Activated CD4-positive, alpha-beta T cell treated with anti-CD3 and anti-CD28 coated beads for 24 hours (primary cell): ENCODE measurements at regions not wholly inside any gene's neighbourhood (a gene's known extent, or its start where the extent isn't known, plus 50 kb on each side); places are given as distances from the start of the nearest gene placed in this dataset.
"Not testable (repeated sequence)": the region's sequence is repeated elsewhere in the genome, so short reads cannot be mapped to it uniquely, and the experiment has no call there.

Experiments used
- DNase-seq, 2 donors: peaks; one replicate each; pipeline ENCODE4 v3.0.0-alpha.2; 2020; ENCODE audit warnings: low read depth in 2 of 2

DNA sequence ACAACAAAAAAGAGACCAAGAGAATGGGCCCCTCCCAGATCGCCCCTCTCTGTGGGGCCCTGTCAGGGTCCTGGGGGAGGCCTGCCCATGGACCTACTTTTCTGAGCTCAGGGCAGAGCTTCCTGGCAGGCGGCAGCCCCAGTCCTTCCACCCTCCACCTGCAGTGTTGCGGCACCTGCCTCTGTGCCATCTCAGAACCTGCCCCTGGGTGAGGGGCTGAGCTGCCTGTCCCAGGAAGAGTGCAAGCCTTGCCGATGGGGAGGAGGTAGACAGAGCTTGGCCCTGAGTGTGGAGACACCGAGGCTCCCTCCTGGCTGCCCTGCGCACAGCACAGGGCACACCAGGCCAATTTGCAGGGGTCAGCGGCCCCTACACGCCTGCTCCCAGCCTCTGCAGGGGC is 67.5 kb downstream of the UNCX start:
- no peak for DNase-seq

DNA sequence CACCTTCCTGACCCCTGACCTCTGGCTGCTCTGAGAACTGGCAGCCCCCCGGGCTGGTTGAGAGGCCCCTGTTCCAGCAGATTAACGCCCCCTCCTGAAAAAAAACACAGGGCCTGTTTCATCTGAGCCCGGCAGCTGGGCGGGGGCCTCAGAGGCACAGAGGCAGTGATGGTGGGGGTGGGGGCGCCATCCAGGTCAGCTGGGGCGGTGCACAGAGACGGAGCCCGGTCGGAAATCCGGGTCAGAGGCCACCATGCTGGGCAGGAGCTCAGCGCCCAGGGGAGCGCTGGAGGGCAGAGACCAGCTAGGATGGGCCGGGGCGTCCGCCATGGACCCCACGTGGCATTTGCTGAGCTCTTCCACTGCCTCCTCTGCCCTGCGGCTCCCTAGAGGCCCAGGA is 68.0 kb downstream of the UNCX start:
- DNase-seq, result no peak

DNA sequence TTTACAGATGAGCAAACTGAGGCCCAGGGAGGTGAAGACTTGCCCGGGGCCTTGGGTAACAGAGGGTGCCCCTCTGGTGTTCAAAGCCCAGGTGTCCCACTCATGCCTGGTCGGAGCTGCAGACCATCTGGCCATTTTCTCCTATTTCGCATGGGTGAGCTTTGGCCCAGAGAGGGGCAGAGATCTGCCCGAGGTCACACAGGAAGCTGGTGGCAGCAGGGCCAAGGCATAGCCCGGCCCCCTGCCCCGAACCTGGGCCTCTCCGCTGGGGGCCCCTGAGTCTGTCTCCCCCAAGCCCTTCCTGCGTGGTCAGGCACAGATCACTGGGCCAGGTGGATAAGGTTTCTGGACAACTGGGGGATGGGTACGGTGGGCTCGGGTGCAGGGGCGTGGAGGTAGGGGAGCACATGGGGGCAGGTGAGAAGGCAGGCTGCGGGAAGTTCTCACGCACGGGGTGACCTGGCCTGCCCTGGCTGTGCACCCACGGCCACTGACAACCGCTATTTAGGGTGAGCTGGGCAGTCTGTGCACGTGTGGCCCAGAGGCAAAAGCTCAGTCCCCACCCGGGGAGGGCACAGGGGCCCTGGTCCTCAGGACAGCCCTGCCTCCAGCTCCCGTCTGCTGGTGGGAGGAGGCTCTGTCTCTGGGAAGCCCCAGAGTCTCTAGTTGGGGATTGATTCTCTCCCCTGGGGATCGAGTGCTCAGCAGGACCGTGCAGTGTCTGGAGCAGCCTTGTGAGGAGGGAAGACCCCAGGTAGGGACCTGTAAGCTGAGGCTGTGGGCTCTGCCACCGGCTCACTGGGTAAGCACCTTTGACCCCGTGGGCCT is 68.6 kb downstream of the UNCX start:
- no peak for DNase-seq

DNA sequence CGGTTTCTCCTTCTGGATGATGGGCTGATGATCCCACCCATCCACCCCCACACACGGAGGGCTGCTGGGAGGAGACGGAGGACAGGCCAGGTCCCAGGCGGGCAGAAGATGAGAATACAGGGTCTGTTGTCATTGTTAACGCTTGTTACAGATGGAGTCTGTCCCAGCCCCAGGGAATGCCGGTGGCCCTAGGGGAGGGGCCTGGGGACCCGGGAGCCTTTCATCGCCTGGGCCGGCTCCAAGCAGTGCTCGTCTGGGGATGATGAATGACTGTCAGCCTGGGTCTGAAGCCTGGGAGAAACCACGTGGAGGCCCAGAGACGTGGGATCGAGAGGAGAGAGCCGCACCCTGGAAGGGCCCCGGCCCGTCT is 69.2 kb downstream of the UNCX start:
- no peak for DNase-seq

DNA sequence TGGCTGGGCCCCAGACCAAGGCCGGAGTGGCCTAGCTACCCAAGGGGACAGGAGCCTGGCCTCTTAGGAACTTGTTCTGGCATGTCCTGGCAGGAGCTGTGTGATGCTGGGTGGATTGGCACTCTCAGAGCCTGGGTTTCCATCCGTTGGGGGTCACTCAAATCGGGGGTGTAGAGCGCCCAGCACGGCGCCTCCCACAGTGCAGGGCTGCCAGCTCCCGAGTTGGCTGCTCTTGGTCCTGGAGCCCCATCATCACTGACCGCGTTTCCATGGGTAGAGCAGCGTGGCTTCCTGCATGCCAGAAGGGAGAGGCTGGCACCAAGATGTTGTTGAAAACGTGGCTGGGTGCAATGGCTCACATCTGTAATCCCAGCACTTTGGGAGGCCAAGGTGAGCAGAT is 70.3 kb downstream of the UNCX start:
- DNase-seq, result no peak

DNA sequence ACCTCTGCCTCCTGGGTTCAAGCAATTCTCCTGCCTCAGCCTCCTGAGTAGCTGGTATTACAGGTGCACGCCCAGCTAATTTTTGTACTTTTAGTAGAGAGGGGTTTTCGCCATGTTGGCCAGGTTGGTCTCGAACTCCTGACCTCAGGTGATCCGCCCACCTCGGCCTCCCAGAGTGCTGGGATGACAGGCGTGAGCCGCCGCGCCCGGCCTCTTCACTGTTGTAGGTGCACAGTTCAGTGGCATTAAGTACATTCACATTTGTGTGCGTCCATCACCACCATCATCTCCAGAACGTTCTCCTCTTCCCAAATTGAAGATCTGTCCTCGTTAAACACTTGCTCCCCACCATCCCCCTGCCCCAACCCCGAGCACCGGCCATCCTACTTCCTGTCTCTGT is 71.3 kb downstream of the UNCX start:
- DNase-seq, result not testable (repeated sequence)

DNA sequence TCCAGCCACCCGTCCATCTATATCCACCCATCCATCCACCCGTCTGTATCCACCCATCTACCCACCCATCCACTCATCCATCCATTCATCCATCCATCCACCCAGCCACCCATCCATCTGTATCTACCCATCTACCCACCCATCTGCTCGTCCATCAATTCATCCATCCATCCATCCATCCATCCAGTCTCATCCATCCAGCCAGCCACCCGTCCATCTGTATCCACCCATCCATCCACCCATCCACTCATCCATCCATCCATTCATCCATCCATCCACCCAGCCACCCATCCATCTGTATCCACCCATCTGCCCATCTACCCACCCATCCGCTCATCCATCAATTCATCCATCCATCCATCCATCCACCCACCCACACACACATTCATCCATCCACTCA is 73.2 kb downstream of the UNCX start:
- no peak for DNase-seq

DNA sequence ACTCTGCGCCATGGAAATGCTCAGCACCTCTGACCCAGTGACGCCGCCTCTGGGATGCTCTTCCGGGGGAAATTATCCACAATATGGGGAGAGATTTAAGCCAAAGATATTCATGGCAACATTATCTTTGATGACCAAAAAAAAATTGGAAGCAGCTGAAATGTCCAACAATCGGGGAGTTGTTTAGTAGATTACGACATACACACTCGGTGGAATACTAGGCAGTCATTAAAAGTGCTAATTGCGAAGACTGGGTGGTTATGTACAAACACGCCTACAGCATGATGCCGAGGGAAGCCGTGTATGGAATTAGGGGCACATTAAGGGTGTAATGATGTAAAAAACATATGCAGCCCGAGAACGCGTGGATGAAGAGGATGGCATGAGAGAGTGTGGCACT is 75.2 kb downstream of the UNCX start:
- no peak for DNase-seq

DNA sequence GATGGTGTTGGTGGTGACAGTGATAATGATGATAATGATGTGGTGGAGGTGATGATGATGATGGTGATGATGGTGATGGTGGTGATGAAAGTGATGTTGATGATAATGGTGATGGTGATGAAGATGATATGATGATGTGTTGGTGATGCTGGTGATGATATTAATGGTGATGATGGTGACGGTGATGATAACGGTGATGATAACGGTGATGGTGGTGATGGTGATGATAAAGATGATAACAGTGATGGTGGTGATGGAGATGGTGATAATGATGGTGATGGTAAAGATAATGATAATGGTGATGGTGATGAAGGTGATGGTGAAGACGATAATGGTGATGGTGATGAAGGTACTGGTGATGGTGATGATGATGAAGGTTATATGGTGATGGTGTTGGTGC is 76.6 kb downstream of the UNCX start:
- DNase-seq, result no peak

DNA sequence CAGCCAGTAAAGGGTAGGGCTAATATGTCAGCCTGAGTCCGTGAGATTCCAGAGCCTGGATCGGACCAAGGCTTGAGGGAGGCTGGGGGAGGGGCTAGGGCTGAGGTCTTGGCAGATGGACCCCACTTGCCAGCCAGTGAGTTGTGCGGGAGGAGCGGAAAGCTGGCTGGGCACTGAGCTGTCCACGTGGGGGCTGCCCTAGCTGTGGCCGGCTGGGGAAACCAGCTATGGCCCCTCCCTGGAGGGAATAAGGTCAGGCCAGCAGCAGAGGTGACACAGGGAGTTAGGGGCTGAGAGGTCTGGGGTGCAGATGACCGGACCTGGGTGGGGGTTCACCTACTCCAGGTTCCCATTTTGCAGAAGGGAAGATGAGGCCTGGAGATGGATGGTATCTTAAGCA is 77.3 kb downstream of the UNCX start:
- no peak for DNase-seq

DNA sequence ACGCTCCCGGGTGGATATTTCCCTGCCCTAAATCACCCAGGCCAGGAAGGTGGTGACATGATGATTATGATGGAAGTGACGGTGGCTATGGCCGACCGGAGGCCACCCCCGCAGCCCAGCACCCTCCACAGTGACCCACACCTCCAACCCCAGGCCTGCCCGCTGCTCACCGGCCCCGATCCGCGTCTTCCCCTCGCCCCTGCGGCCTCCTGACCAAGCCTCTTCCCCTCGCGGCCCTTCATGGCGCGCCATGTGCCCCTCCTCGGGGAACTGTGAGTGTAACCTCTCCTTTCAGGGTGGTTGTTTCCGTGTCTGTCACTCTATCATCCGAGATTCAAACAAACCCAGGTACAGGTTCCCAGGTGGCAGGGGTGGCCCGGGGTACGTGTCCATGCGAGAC is 78.3 kb downstream of the UNCX start:
- DNase-seq, result no peak

DNA sequence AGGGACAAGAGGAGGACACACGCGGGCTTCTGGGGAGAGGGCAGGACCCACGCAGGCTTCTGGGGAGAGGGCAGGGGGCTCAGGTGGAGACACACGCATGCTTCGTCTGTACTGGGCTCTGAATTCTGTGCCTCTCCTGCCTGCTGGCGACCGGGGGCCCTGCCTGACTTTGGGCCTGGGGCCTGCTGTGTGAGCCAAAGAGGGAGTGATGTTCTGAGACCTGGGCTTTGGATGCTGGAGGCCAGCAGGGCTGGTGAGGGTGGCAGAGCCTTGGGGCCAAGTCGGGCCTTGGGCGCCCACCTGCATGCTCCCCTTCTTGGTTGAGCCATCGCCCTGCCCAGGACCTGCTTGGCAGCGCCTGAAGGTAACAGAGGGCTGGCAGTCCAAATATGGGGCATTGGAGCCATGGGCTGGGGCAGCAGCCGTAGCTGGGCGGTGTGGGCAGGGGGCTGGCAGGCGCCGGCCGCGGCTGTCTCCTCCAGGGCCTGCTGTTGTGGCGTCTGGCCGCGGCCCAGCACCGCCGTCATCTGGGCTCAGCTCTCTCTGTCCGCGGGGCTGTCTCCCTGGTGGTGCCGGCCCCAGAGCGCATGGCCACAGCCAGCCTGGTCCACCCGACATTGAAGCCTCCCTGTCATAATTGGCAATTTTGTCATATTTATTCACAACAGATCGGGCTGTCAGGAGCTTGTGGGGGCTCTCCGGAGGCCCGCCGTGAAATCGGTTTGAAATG is 78.9 kb downstream of the UNCX start:
- no peak for DNase-seq

DNA sequence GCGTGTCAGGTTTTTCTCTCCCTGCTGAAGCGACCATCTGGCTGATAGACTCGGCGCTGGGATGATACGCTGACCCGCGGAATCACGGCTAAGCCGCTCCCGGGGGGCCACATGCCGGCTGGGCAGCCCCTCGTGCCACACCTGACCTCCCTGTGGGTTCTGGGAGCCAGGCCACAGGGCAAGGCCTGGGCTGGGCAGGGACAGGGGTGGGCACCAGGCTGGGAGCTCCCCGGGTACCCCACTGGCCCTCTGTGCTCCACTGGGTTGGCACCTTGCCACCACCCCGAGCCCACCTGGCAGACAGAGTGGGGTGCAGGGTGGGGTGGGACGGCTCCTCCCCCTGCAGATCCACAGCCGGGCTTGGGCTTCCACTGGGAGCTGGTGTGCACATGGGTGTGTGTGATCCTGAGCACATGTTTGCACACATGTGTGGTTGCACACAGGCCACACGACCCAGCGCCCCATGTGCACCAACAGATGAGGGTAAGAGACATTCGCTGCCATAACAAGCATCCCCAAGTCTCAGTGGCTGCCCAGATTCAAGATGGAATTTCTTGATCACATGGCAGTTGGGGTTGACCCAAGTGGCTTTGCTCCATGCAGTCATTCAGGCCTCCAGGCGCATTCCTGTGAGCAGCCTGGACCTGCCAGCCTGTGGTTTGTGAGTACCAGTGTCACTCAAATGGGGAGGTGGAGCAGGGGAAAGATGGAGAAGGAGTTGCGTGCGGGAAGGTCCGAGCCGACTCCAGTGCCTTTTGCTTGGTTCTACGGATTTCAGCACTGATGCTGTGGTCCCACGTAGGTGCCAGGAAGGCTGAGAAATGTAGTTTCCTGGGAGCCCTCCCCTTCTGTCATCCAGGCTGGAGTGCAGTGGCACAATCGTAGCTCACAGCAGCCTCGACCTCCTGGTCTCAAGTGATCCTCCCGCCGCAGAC is 79.7 kb downstream of the UNCX start:
- no peak for DNase-seq

DNA sequence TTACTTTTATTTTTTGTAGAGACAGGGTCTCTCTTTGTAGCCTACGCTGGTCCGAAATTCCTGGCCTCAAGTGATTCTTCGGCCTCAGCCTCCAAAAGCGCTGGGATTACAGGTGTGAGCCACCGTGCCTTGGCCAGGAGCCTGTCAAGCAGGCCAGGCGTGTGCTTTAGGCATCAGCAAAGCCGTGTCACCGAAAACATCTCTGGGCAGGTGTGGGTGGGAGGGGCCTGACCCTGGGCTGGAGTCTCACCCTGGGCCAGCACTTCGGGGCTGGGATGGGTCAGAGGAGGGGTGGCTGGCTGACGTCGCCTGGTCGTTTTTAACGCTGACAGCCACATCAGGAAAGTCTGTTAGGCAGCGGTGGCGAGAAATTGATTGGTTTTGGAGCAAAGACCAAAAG is 80.9 kb downstream of the UNCX start:
- DNase-seq, result no peak

DNA sequence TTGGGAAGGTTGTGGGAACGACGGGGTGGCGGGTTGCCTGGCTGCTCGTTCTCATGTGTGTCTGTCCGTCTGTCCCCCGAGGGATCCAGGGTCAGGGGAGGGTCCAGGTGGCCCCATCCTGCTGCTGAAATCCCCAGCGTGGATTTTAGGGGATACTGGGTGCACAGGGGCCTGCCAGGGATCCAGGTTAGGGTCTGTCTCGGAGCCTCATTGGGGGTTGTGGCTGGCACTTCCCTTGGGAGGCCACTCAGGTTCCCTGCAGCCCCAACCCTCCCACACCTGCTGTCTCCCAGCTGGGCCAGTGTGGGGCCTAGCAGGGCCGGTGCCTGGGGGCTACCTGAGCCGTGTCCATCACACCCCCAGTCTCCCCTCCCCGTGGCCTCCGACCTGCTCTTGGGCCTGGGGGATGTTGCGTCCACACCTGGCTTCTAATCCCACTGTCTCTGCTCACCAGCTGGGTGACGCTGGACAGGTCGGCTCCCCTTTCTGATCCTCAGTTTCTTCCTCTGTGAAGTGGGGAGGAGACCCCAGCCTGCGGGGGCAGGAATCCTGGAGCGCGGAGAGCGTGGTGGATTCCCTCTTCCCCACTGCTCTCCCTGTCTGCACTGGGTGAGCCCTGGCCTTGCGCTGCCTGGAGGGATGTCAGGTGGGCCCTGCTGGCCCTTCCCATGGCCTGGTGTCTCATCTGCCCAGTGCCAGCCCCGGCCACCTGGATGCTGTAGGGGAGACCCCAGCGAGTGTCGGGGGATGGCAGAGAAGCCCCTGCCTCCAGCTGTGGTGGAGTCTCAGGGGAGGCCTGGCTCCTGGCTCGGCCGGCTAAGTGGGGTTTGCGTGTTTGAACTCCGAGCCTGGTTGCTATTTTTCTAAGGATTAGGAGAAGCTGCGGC is 81.6 kb downstream of the UNCX start:
- DNase-seq, result no peak

DNA sequence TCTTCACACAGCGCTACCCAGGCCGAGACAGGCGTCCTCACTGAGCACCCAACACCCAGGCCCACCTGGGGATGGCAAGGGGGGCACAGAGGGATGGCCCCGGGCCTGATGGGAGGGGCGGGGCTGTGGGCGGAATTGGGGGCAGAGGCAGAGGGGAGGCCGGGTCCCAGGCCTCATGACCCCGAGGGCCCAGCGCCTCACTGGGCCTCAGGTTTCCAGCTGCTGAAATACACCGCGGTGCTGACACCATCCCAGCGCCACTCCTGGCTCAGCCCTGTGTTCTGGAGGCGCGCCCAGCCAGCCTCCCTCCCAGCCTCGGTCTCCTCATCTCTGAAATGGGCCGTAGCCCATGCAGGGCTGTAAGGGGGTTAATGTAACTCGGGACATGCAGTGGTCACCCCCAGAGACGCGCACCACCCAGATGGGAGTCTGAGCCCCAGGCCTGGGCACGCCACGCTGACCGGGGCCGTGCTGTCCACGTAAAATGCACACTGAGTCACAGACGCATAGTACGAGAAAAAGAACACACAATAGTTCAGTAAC is 82.3 kb downstream of the UNCX start:
- DNase-seq, result no peak

DNA sequence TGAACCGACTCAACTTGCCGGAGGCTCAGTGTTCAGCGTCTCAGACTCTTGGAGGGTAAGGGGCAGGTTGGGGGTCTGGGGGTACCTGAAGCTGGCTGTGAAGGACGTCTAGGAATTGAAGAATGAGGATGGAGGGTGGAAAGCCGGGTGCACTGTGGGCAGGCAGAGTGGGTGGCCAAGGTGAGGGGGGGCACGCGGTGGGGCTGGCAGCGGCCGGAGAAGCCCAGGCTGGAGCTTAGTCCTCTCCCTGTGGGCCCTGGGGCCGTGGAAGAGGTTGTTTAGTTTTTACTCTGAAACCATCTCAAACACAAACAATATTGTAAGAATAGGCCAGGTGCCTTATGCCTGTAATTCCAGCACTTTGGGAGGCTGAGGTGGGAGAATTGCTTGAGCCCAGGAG is 83.4 kb downstream of the UNCX start:
- DNase-seq, result no peak

DNA sequence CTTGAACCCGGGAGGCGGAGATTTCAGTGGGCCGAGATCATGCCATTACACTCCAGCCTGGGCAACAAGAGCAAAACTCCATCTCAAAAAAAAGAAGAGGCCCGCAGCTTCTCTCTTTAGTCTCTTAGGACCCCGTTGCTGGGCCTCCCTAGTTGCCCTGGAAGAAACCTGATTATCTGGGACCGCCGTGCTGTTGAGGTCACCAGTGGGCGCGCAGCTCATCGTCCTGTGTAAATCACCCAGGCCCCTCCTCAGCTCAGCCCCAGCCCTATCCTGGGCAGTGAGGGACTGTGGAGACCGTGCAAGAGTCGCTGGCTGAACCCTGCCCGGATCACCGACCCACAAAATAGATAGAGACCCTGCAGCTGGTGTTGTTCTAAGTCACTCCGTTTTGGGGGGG is 85.0 kb downstream of the UNCX start:
- DNase-seq, result no peak

DNA sequence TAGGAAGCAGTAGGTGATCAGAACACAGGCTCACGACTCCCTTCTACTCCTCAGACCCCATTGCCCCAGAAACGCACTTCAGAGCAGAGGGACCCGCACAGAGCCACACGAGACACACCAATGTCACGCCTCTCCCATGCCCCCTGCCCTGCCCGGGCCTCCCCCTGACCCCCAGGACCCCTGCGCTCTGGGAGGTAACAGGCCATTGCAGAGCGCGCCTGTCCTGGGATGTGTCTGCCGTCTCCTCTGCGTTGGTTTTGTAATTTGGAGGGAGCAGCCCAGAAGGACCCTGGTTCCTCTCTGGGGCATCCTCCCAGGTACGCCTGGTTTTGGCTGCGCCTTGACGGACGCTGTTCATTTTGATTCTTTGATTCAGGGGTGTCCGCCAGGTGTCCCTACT is 85.4 kb downstream of the UNCX start:
- DNase-seq, result no peak

DNA sequence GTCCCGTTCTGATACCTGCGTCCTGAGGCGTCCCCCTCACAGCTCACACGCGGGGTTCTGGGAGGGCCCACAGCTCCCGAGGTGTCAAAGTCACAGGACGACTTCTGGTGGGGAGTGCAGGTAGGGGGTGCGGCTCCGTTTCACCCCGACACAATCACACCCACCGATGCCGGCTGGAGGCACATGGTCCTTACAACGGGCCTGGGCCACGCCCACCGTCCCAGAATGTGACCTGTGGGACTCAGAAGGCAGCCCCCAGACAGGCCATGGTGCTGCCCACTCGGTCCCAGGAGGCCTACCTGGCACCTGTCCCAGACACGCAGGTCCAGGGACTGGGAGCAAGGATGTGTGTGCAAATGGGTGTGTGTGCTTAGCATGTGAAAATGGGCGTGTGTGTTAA is 86.0 kb downstream of the UNCX start:
- no peak for DNase-seq

DNA sequence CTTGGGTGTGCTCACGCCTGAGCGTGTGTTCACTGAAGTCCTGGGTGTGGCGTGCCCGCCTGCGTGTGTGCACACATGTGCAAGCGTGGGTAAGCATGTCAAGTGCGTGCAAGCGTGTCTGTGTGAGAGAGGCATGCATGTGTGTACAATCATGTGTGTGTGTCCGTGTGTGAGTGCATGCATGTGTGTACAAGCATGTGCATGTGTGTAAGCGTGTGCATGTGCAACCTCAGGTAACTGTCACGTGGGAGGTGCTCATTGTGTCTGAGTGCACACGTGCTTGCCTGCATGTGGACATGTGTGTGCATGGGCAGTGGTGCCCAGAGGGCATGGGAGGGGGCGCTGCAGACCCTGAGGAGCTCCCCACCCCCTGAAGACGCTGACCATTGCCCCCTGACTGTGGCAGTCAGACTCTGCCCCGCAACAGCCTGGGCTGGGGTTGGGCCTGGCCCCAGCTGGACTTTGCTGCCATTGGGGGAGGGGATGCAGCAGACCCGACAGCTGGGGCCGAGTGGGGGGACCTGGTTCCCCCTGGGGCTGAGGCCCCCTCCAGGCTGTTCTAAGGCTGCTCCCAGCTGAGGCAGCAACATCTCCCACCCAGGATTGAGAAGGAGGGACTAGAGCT is 88.1 kb downstream of the UNCX start:
- DNase-seq, result no peak
